ENCODE measurements at regions not wholly inside any gene's neighbourhood (a gene's known extent, or its start where the extent isn't known, plus 50 kb on each side); places are given as distances from the start of the nearest gene placed in this dataset.

DNA sequence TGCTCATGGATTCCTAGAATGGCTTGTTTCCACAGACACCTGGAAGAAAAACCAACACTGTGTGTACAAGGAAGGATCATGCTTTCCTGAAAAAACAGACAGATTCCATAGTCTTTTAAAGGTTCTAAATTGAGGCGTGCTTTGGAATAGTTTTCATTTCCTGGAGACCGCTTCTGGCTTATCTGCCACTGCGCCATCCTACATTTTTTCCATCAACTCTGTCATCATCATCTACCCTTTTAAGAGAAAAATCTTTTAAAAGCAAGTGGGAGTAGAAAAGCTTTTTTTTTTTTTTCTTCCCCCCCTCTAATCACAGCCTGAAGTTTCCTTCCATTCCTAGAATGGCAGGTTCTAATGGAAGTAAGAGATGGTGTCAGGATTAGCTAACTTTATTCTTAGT, 379.4 kb upstream of the C2CD4B start:
- Histone ChIP-seq H3K9me3 (ENCODE audit: low read depth, low read length, poor library complexity, severe bottlenecking) (no peaks in the 10 kb centered on the region), H3K27ac (ENCODE audit: low read depth, low read length, poor library complexity, severe bottlenecking) (no peak overlapping the region), H3K4me3 (ENCODE audit: low read depth, low read length, poor library complexity, severe bottlenecking) (no peak overlapping the region), H3K27me3 (replicated peaks; ENCODE audit: insufficient read depth, low read depth, low read length, poor library complexity) (no peaks in the 10 kb centered on the region), H3K36me3 (ENCODE audit: insufficient read depth, low read length, poor library complexity, severe bottlenecking) (no peaks in the 10 kb centered on the region), H3K4me1 (ENCODE audit: insufficient read depth, low read length, poor library complexity, severe bottlenecking) (peaks cover 11% of the 10 kb centered on the region)
- CTCF ChIA-PET: interaction anchor here (0.6 kb wide), 1 partner anchor 154 kb away, joined by 3 read pairs; the partner anchor contains the start of gene TLN2
- BruUV-seq (replicated peaks): no TSS peak
- POLR2A ChIA-PET (ENCODE audit: low non-redundant PET): no interaction called here
- TF ChIP-seq EZH2 (IDR thresholded peaks at IDR 0.05; ENCODE audit: borderline replicate concordance, low read depth, low read length, poor library complexity, severe bottlenecking): no peak
- TF ChIP-seq, protein P1, sequence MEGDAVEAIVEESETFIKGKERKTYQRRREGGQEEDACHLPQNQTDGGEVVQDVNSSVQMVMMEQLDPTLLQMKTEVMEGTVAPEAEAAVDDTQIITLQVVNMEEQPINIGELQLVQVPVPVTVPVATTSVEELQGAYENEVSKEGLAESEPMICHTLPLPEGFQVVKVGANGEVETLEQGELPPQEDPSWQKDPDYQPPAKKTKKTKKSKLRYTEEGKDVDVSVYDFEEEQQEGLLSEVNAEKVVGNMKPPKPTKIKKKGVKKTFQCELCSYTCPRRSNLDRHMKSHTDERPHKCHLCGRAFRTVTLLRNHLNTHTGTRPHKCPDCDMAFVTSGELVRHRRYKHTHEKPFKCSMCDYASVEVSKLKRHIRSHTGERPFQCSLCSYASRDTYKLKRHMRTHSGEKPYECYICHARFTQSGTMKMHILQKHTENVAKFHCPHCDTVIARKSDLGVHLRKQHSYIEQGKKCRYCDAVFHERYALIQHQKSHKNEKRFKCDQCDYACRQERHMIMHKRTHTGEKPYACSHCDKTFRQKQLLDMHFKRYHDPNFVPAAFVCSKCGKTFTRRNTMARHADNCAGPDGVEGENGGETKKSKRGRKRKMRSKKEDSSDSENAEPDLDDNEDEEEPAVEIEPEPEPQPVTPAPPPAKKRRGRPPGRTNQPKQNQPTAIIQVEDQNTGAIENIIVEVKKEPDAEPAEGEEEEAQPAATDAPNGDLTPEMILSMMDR (conservative IDR thresholded peaks at IDR 0.05; ENCODE audit: low read depth, low read length): no peak
- intact Hi-C loops (cut with micrococcal nuclease; ENCODE audit: unreplicated experiment): no loop called here
- DNase-seq (ENCODE audit: low spot score): no peak

DNA sequence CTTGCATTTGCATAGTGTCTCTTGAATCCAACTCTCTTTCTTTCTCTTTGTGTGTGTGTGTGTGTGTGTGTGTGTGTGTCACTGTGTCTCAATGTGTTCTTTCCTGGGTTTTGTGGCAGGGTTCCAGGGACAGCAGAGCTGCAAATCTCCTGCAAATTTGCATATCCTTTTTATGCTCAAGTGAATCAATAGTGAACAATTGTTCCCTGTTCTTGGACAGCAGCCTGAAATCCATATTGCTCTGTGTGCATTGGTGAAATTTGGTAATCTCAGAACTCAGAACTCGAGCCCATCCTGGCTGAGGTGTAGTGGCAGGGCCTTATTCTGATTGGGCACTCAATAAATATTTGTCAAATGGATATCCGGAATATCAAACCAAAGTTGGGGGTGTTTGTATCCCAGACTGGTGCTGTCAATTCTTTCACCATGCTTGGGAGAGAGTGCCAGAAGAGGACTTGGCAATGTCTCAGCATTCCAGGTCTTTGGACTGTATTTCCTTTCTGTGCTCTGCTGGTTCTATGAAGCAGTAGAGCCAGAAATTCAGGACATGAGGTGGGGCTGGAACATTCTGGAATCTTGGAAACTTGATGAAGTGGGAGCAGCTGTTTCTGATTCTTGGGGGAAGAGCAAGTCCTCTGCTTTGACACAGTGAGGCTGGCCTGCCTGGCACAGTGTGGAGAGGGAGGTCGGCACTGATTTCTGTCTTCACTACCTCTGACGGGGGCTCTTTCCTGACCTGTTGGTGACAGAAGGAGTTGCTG, 380.6 kb upstream of the C2CD4B start:
- H3K36me3 ChIP-seq (ENCODE audit: insufficient read depth, low read length, poor library complexity, severe bottlenecking): no peaks in the 10 kb centered on the region
- no peak overlapping the region for H3K4me3 ChIP-seq (ENCODE audit: low read depth, low read length, poor library complexity, severe bottlenecking)
- no peaks in the 10 kb centered on the region for H3K9me3 ChIP-seq (ENCODE audit: low read depth, low read length, poor library complexity, severe bottlenecking)
- intact Hi-C loops (cut with micrococcal nuclease; ENCODE audit: unreplicated experiment): no loop called here
- H3K4me1 ChIP-seq (ENCODE audit: insufficient read depth, low read length, poor library complexity, severe bottlenecking): peaks cover 11% of the 10 kb centered on the region
- ChIA-PET POLR2A (ENCODE audit: low non-redundant PET) (no interaction called here), CTCF (no interaction called here)
- H3K27me3 ChIP-seq (replicated peaks; ENCODE audit: insufficient read depth, low read depth, low read length, poor library complexity): no peaks in the 10 kb centered on the region
- no peak overlapping the region for H3K27ac ChIP-seq (ENCODE audit: low read depth, low read length, poor library complexity, severe bottlenecking)
- DNase-seq (ENCODE audit: low spot score): peak; percentile 67
- BruUV-seq (replicated peaks): no TSS peak
- no peak for TF ChIP-seq EZH2 (IDR thresholded peaks at IDR 0.05; ENCODE audit: borderline replicate concordance, low read depth, low read length, poor library complexity, severe bottlenecking)
- TF ChIP-seq, protein P1 (conservative IDR thresholded peaks at IDR 0.05; ENCODE audit: low read depth, low read length): no peak

DNA sequence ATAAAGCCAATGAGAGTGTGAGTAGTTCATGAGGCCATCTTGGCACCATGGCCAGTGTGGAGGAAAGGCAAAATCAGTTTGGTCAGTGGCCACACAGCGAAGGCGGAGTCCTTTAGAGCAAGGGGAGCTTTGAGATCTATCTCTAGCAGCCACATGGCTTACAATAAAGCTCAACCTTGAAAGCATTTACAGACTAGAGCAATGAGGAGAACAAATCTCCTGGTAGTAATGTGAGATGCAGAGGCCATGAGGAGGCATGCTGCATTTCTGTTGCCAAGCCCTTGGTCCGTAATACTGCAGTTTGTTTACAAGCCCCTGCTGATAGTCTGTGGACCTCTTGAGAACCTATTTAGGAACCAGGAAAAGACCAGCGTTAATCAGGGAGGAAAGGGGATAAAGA, 381.5 kb upstream of the C2CD4B start:
- H3K9me3 ChIP-seq (ENCODE audit: low read depth, low read length, poor library complexity, severe bottlenecking): no peaks in the 10 kb centered on the region
- DNase-seq (ENCODE audit: low spot score): no peak
- no TSS peak for BruUV-seq (replicated peaks)
- H3K27me3 ChIP-seq (replicated peaks; ENCODE audit: insufficient read depth, low read depth, low read length, poor library complexity): no peaks in the 10 kb centered on the region
- H3K4me1 ChIP-seq (ENCODE audit: insufficient read depth, low read length, poor library complexity, severe bottlenecking): peaks cover 11% of the 10 kb centered on the region
- ChIA-PET CTCF (no interaction called here), POLR2A (ENCODE audit: low non-redundant PET) (no interaction called here)
- H3K36me3 ChIP-seq (ENCODE audit: insufficient read depth, low read length, poor library complexity, severe bottlenecking): no peaks in the 10 kb centered on the region
- H3K27ac ChIP-seq (ENCODE audit: low read depth, low read length, poor library complexity, severe bottlenecking): no peak overlapping the region
- no peak overlapping the region for H3K4me3 ChIP-seq (ENCODE audit: low read depth, low read length, poor library complexity, severe bottlenecking)
- TF ChIP-seq, protein P1 (conservative IDR thresholded peaks at IDR 0.05; ENCODE audit: low read depth, low read length): no peak
- no peak for TF ChIP-seq EZH2 (IDR thresholded peaks at IDR 0.05; ENCODE audit: borderline replicate concordance, low read depth, low read length, poor library complexity, severe bottlenecking)
- intact Hi-C loops (cut with micrococcal nuclease; ENCODE audit: unreplicated experiment): no loop called here

All from A673 (cell line).